Nephron progenitor cell (in vitro differentiated cells): ENCODE measurements at regions not wholly inside any gene's neighbourhood (a gene's known extent, or its start where the extent isn't known, plus 50 kb on each side); places are given as distances from the start of the nearest gene placed in this dataset.
A peak's percentile ranks its signal among the peaks of the same experiment; 100 is the strongest.

Source experiments
- DNase-seq: peaks from one replicate; pipeline ENCODE4 v3.0.0; 2021
- H3K27ac Mint-ChIP-seq: 2 replicates; pipeline ENCODE4 v1.8.0; 2021; ENCODE audit warnings: mild to moderate bottlenecking, moderate library complexity, mixed read lengths
- H3K27me3 Mint-ChIP-seq: 2 replicates; pipeline ENCODE4 v1.8.0; 2021; ENCODE audit warnings: mild to moderate bottlenecking, low read depth, mixed read lengths; ENCODE audit not compliant: poor library complexity
- H3K36me3 Mint-ChIP-seq: 2 replicates; pipeline ENCODE4 v1.8.0; 2021; ENCODE audit warnings: low read depth, mixed read lengths
- H3K4me1 Mint-ChIP-seq: 2 replicates; pipeline ENCODE4 v1.8.0; 2021; ENCODE audit warnings: mixed read lengths
- H3K4me3 Mint-ChIP-seq: 2 replicates; pipeline ENCODE4 v1.8.0; 2021; ENCODE audit warnings: mild to moderate bottlenecking, moderate library complexity, mixed read lengths
- H3K9me3 Mint-ChIP-seq: 2 replicates; pipeline ENCODE4 v1.8.0; 2021; ENCODE audit warnings: mild to moderate bottlenecking, moderate library complexity, mixed read lengths
- TF ChIP-seq, protein P1 (sequence below): fragments of 200-600 bp; sonication (generic); IDR thresholded peaks from 2 replicates; pipeline ENCODE4 v1.5.0; 2021; ENCODE audit warnings: antibody characterized with exemption

DNA sequence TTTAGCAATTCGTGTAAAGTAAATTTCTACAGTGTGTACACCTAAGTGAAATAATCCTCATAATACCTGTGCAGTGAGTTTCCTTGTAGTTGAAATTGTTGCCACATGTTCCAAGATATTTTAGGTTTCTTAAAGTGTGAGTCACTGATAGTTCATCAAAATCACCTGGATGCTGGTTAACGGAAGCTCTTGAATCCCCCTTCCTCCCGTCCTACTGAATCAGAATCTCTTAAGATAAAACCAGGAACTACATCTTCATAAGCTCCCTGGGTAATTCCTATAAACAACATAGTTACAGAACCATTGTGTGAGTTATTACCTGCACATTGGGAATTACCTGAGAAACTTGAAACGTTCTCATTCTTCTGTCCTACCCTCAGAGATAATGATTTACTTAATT is 197.4 kb upstream of the HS3ST1 start:
- no peaks in the 10 kb centered on the region for H3K27me3 Mint-ChIP-seq
- peaks cover 15% of the 10 kb centered on the region for H3K4me1 Mint-ChIP-seq
- H3K4me3 Mint-ChIP-seq = no peak overlapping the region
- H3K36me3 Mint-ChIP-seq = no peaks in the 10 kb centered on the region
- peaks cover 11% of the 10 kb centered on the region for H3K9me3 Mint-ChIP-seq
- TF ChIP-seq, protein P1, sequence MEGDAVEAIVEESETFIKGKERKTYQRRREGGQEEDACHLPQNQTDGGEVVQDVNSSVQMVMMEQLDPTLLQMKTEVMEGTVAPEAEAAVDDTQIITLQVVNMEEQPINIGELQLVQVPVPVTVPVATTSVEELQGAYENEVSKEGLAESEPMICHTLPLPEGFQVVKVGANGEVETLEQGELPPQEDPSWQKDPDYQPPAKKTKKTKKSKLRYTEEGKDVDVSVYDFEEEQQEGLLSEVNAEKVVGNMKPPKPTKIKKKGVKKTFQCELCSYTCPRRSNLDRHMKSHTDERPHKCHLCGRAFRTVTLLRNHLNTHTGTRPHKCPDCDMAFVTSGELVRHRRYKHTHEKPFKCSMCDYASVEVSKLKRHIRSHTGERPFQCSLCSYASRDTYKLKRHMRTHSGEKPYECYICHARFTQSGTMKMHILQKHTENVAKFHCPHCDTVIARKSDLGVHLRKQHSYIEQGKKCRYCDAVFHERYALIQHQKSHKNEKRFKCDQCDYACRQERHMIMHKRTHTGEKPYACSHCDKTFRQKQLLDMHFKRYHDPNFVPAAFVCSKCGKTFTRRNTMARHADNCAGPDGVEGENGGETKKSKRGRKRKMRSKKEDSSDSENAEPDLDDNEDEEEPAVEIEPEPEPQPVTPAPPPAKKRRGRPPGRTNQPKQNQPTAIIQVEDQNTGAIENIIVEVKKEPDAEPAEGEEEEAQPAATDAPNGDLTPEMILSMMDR = no peak
- DNase-seq = no peak
- H3K27ac Mint-ChIP-seq = no peak overlapping the region

DNA sequence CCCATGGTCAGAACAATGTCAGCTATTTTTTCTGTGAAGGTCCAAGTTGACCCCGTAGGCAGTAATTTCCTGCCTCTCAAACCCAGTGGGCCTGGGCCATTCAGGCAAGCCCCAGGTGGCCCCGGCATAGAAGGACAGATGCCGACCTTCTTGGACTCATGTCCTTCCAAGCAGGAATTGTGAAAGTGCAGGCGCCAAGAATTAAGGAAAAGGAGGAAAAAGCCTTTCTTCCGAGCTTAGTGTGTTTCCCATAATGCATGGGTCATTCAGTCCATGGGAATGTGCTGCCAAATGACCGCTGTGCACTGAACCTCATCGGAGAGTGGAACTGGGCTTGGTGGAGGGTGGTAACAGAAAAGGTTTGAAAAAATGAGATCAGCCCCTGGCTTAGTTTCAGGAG is 196.5 kb upstream of the HS3ST1 start:
- H3K4me1 Mint-ChIP-seq = peaks cover 15% of the 10 kb centered on the region
- H3K9me3 Mint-ChIP-seq = peaks cover 11% of the 10 kb centered on the region
- TF ChIP-seq, protein P1 = no peak
- H3K27me3 Mint-ChIP-seq = no peaks in the 10 kb centered on the region
- H3K36me3 Mint-ChIP-seq = no peaks in the 10 kb centered on the region
- no peak overlapping the region for H3K4me3 Mint-ChIP-seq
- DNase-seq = no peak
- H3K27ac Mint-ChIP-seq = no peak overlapping the region

DNA sequence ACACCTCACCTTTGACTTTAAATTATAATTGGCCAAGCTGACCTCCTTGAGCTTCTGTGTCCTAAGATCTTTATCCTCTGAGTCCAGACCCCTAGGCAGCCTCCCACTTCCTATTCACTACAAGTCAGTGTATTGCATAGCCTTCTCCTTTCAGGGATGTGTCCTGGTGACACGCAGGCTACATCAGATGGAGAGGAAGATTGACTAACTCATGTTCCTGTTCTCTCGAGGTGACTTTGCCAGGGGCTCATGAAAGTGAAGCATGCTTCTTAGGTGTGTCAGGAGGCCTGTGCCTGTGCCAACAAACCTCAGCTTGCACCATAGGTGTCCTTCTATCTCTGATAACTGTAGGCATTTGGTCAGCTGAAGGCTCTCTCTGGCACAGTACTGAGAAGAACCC is 195.7 kb upstream of the HS3ST1 start:
- peaks cover 11% of the 10 kb centered on the region for H3K9me3 Mint-ChIP-seq
- TF ChIP-seq, protein P1 = no peak
- peak overlapping the region; percentile 36 for H3K27ac Mint-ChIP-seq
- H3K36me3 Mint-ChIP-seq = no peaks in the 10 kb centered on the region
- H3K27me3 Mint-ChIP-seq = no peaks in the 10 kb centered on the region
- DNase-seq = no peak
- H3K4me3 Mint-ChIP-seq = no peak overlapping the region
- H3K4me1 Mint-ChIP-seq = peaks cover 12% of the 10 kb centered on the region

DNA sequence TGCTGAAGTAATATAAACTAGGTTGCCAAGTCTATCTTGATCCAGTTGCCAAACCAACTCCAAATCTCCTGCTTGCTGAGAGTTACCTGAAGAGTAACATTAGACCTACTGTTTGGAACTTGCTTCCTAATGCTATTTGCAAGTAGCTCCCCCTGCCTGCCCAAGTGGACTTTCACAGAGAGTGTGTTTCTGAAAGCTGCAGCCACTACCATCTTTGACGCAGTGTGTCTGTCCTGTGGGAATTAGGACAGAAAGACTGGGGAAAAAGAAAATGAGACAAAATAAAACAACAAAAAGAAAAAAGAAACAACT is 195.0 kb upstream of the HS3ST1 start:
- H3K4me1 Mint-ChIP-seq = peaks cover 5% of the 10 kb centered on the region
- H3K27me3 Mint-ChIP-seq = no peaks in the 10 kb centered on the region
- no peak overlapping the region for H3K27ac Mint-ChIP-seq
- TF ChIP-seq, protein P1 = peak; percentile 15
- no peak for DNase-seq
- no peak overlapping the region for H3K4me3 Mint-ChIP-seq
- peaks cover 11% of the 10 kb centered on the region for H3K9me3 Mint-ChIP-seq
- no peaks in the 10 kb centered on the region for H3K36me3 Mint-ChIP-seq

DNA sequence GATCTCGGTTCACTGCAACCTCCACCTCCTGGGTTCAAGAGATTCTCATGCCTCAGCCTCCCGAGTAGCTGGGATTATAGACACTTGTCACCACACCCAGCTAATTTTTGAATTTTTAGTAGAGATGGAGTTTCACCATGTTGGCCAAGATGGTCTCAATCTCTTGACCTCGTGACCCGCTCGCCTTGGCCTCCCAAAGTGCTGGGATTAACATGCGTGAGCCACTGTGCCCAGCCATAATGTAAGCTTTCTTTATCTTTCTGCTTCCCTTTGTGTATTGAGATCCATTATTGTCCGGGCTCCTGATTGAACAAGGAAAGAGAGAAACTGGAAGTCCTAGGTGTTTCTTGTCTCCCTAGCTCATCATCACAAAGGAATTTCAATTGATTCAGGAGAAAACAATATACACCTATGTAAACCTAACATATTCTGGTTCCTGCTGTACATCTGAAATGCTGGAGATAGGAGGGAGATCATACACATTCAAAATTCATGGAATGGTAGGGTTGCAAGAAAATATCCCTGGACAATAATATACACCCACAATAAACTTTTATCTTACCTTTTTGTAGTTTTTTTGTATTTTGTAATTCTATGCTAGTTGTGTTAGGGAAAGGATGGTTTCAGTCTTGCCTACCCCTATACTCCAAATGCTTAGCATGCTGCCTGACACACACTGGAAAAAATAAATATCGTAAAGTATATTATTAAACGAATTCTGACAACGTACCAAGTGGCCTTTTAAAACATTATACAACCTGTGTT is 194.4 kb upstream of the HS3ST1 start:
- DNase-seq = no peak
- TF ChIP-seq, protein P1 = no peak
- Mint-ChIP-seq H3K36me3 (no peaks in the 10 kb centered on the region), H3K27ac (no peak overlapping the region), H3K27me3 (no peaks in the 10 kb centered on the region), H3K4me1 (peaks cover 5% of the 10 kb centered on the region), H3K9me3 (peaks cover 11% of the 10 kb centered on the region), H3K4me3 (no peak overlapping the region)

DNA sequence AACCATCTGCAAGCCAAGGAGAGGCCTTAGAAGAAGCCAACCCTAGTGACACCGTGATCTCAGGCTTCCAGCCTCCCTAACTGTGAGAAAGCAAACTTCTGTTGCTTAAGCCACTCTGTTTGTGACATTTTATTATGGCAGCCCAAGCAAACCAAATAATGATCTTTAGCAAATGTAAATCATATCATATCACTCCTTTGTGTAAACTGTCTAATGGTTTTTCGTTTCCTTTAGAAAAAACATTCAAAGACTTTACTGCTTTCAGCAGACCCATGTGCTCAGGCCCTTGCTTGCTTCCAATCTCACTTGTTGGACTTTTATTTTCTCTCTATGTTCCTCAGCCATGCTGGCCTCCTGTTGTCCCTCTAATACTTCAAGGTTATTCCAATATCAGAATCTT is 192.2 kb upstream of the HS3ST1 start:
- H3K27ac Mint-ChIP-seq = no peak overlapping the region
- H3K9me3 Mint-ChIP-seq = peaks cover 6% of the 10 kb centered on the region
- peaks cover 5% of the 10 kb centered on the region for H3K4me1 Mint-ChIP-seq
- TF ChIP-seq, protein P1 = no peak
- no peak for DNase-seq
- no peak overlapping the region for H3K4me3 Mint-ChIP-seq
- H3K27me3 Mint-ChIP-seq = no peaks in the 10 kb centered on the region
- H3K36me3 Mint-ChIP-seq = no peaks in the 10 kb centered on the region
